ENCODE measurements at regions not wholly inside any gene's neighbourhood (a gene's known extent, or its start where the extent isn't known, plus 50 kb on each side); places are given as distances from the start of the nearest gene placed in this dataset.
"Not testable (repeated sequence)": the region's sequence is repeated elsewhere in the genome, so short reads cannot be mapped to it uniquely, and the experiment has no call there.

DNA sequence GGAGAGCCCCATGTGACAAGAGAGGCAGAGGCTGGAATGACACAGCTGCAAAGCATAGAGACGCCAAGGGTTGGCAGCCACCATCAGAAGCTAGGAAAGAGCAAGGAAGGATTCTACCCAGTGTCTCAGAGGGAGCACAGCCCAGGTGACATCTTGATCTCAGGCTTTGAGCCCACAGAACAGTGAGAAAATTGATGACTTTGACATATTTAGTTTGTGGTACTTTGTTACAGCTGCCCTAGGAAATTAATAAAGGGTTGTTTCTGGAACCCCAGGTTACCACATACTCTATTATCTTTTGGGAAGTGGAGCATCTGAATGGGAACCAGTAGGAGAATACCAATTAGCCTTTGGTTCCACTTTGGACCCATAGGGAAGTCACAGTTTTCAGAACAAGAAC, 231.7 kb downstream of the ZNF621 start:
- no TSS peak for BruUV-seq (replicated peaks)
- ATAC-seq (no peak), DNase-seq (ENCODE audit: low read depth, low spot score) (no peak)
- POLR2A ChIA-PET = no interaction called here
- H3K36me3 ChIP-seq (ENCODE audit: control insufficient read depth, insufficient read depth, low read length) = no peaks in the 10 kb centered on the region
- no peaks in the 10 kb centered on the region for H3K27me3 ChIP-seq (ENCODE audit: control insufficient read depth, insufficient read depth, low read length)
- no peak overlapping the region for H3K4me3 ChIP-seq (ENCODE audit: low read depth in 2 of 2, low read length in 2 of 2)
- CTCF ChIA-PET = no interaction called here
- in situ Hi-C loops (cut with HindIII; ENCODE audit: low pct_unique_long_range_greater_than_20kb, low sequenced_read_pairs) = no loop called here
- H3K27ac ChIP-seq (ENCODE audit: low read length) = no peak overlapping the region
- H3K9me3 ChIP-seq (ENCODE audit: control insufficient read depth, insufficient read depth, low read depth, low read length) = no peaks in the 10 kb centered on the region
- H3K4me1 ChIP-seq (ENCODE audit: control insufficient read depth, insufficient read depth, low read length) = no peaks in the 10 kb centered on the region
- TF ChIP-seq, protein P1, sequence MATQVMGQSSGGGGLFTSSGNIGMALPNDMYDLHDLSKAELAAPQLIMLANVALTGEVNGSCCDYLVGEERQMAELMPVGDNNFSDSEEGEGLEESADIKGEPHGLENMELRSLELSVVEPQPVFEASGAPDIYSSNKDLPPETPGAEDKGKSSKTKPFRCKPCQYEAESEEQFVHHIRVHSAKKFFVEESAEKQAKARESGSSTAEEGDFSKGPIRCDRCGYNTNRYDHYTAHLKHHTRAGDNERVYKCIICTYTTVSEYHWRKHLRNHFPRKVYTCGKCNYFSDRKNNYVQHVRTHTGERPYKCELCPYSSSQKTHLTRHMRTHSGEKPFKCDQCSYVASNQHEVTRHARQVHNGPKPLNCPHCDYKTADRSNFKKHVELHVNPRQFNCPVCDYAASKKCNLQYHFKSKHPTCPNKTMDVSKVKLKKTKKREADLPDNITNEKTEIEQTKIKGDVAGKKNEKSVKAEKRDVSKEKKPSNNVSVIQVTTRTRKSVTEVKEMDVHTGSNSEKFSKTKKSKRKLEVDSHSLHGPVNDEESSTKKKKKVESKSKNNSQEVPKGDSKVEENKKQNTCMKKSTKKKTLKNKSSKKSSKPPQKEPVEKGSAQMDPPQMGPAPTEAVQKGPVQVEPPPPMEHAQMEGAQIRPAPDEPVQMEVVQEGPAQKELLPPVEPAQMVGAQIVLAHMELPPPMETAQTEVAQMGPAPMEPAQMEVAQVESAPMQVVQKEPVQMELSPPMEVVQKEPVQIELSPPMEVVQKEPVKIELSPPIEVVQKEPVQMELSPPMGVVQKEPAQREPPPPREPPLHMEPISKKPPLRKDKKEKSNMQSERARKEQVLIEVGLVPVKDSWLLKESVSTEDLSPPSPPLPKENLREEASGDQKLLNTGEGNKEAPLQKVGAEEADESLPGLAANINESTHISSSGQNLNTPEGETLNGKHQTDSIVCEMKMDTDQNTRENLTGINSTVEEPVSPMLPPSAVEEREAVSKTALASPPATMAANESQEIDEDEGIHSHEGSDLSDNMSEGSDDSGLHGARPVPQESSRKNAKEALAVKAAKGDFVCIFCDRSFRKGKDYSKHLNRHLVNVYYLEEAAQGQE (IDR thresholded peaks at IDR 0.05; ENCODE audit: insufficient read depth in 1 of 2, low read depth in 2 of 2, low read length in 1 of 2) = no peak
- TF ChIP-seq SIN3A (IDR thresholded peaks at IDR 0.05; ENCODE audit: borderline replicate concordance, insufficient read depth, low read depth, low read length) (no peak), TCF7L2 (IDR thresholded peaks at IDR 0.05; ENCODE audit: low read depth, low read length) (no peak), POLR2AphosphoS5 (IDR thresholded peaks at IDR 0.05; ENCODE audit: low read depth, low read length) (no peak)
- TF ChIP-seq, protein P2, sequence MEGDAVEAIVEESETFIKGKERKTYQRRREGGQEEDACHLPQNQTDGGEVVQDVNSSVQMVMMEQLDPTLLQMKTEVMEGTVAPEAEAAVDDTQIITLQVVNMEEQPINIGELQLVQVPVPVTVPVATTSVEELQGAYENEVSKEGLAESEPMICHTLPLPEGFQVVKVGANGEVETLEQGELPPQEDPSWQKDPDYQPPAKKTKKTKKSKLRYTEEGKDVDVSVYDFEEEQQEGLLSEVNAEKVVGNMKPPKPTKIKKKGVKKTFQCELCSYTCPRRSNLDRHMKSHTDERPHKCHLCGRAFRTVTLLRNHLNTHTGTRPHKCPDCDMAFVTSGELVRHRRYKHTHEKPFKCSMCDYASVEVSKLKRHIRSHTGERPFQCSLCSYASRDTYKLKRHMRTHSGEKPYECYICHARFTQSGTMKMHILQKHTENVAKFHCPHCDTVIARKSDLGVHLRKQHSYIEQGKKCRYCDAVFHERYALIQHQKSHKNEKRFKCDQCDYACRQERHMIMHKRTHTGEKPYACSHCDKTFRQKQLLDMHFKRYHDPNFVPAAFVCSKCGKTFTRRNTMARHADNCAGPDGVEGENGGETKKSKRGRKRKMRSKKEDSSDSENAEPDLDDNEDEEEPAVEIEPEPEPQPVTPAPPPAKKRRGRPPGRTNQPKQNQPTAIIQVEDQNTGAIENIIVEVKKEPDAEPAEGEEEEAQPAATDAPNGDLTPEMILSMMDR (IDR thresholded peaks at IDR 0.05) = no peak
- intact Hi-C loops (cut with micrococcal nuclease; ENCODE audit: unreplicated experiment) = no loop called here

- H3K4me1 ChIP-seq (ENCODE audit: control insufficient read depth, insufficient read depth, low read length); BruUV-seq (replicated peaks); intact Hi-C loops (cut with micrococcal nuclease; ENCODE audit: unreplicated experiment); in situ Hi-C loops (cut with HindIII; ENCODE audit: low pct_unique_long_range_greater_than_20kb, low sequenced_read_pairs); DNase-seq (ENCODE audit: low read depth, low spot score); H3K9me3 ChIP-seq (ENCODE audit: control insufficient read depth, insufficient read depth, low read depth, low read length); CTCF ChIA-PET; H3K4me3 ChIP-seq (ENCODE audit: low read depth in 2 of 2, low read length in 2 of 2); POLR2A ChIA-PET; ATAC-seq; H3K27me3 ChIP-seq (ENCODE audit: control insufficient read depth, insufficient read depth, low read length); H3K36me3 ChIP-seq (ENCODE audit: control insufficient read depth, insufficient read depth, low read length); H3K27ac ChIP-seq (ENCODE audit: low read length): not testable (repeated sequence)
Observed at GRCh38 chr3:40762771-40763170, 238.0 kb downstream of the ZNF621 start.

- CTCF ChIA-PET = interaction anchor here (0.6 kb wide), 1 partner anchor 11 kb away, joined by 4 read pairs; no protein-coding TSS in a partner anchor
- in situ Hi-C loops (cut with HindIII; ENCODE audit: low pct_unique_long_range_greater_than_20kb, low sequenced_read_pairs) = no loop called here
- POLR2A ChIA-PET = no interaction called here
Observed at GRCh38 chr3:40763807-40764206, 239.0 kb downstream of the ZNF621 start.

More at GRCh38 chr3:40763807-40764206, 239.0 kb downstream of the ZNF621 start:
- no peaks in the 10 kb centered on the region for H3K27me3 ChIP-seq (ENCODE audit: control insufficient read depth, insufficient read depth, low read length)
- ATAC-seq (no peak), DNase-seq (ENCODE audit: low read depth, low spot score) (no peak)
- no TSS peak for BruUV-seq (replicated peaks)
- TF ChIP-seq, protein P2 (IDR thresholded peaks at IDR 0.05) = no peak
- no peak for TF ChIP-seq POLR2AphosphoS5 (IDR thresholded peaks at IDR 0.05; ENCODE audit: low read depth, low read length)
- TF ChIP-seq SIN3A (IDR thresholded peaks at IDR 0.05; ENCODE audit: borderline replicate concordance, insufficient read depth, low read depth, low read length) = no peak
- TF ChIP-seq, protein P1 (IDR thresholded peaks at IDR 0.05; ENCODE audit: insufficient read depth in 1 of 2, low read depth in 2 of 2, low read length in 1 of 2) = no peak
- no peak for TF ChIP-seq TCF7L2 (IDR thresholded peaks at IDR 0.05; ENCODE audit: low read depth, low read length)
- H3K4me3 ChIP-seq (ENCODE audit: low read depth in 2 of 2, low read length in 2 of 2) = no peak overlapping the region
- intact Hi-C loops (cut with micrococcal nuclease; ENCODE audit: unreplicated experiment) = no loop called here
- H3K27ac ChIP-seq (ENCODE audit: low read length) = no peak overlapping the region
- no peaks in the 10 kb centered on the region for H3K4me1 ChIP-seq (ENCODE audit: control insufficient read depth, insufficient read depth, low read length)
- no peaks in the 10 kb centered on the region for H3K36me3 ChIP-seq (ENCODE audit: control insufficient read depth, insufficient read depth, low read length)
- no peaks in the 10 kb centered on the region for H3K9me3 ChIP-seq (ENCODE audit: control insufficient read depth, insufficient read depth, low read depth, low read length)
